HL-60 (cell line): ENCODE measurements at regions not wholly inside any gene's neighbourhood (a gene's known extent, or its start where the extent isn't known, plus 50 kb on each side); places are given as distances from the start of the nearest gene placed in this dataset.

Experiments
- CTCF ChIP-seq: IDR thresholded peaks from one replicate; pipeline ENCODE4 v1.5.1; 2011; ENCODE audit warnings: low read length, control low read depth, inconsistent platforms; ENCODE audit not compliant: insufficient read depth
- POLR2AphosphoS5 ChIP-seq: IDR thresholded peaks from 2 replicates; pipeline ENCODE4 v1.6.1; 2012; ENCODE audit warnings: low read depth

GRCh38 chr2:156219491-156220100 lies 112.9 kb downstream of the NR4A2 start:
- TF ChIP-seq POLR2AphosphoS5 = no peak
- no peak for TF ChIP-seq CTCF
